ENCODE measurements at regions not wholly inside any gene's neighbourhood (a gene's known extent, or its start where the extent isn't known, plus 50 kb on each side); places are given as distances from the start of the nearest gene placed in this dataset.

GRCh38 chr9:93864840-93865239 lies 90.3 kb downstream of the BARX1 start:
- no peaks in the 10 kb centered on the region for H3K9me3 Mint-ChIP-seq

GRCh38 chr9:93864032-93864431 lies 91.1 kb downstream of the BARX1 start:
- Mint-ChIP-seq H3K36me3 (no peaks in the 10 kb centered on the region), H3K9me3 (no peaks in the 10 kb centered on the region), H3K27ac (no peak overlapping the region), H3K4me1 (no peaks in the 10 kb centered on the region), H3K27me3 (peaks cover 16% of the 10 kb centered on the region), H3K4me3 (no peak overlapping the region)
- POLR2A ChIA-PET: no interaction called here
- no peak for ATAC-seq (ENCODE audit: low read depth)
- DNase-seq: no peak

More at GRCh38 chr9:93864840-93865239, 90.3 kb downstream of the BARX1 start:
- H3K36me3 Mint-ChIP-seq: no peaks in the 10 kb centered on the region
- H3K27me3 Mint-ChIP-seq: peaks cover 15% of the 10 kb centered on the region
- DNase-seq (no peak), ATAC-seq (ENCODE audit: low read depth) (no peak)
- H3K27ac Mint-ChIP-seq: no peak overlapping the region
- no peaks in the 10 kb centered on the region for H3K4me1 Mint-ChIP-seq
- no peak overlapping the region for H3K4me3 Mint-ChIP-seq
- POLR2A ChIA-PET: no interaction called here

GRCh38 chr9:93862877-93863545 lies 92.1 kb downstream of the BARX1 start:
- no peak overlapping the region for H3K27ac Mint-ChIP-seq
- H3K4me3 Mint-ChIP-seq: no peak overlapping the region
- H3K9me3 Mint-ChIP-seq: no peaks in the 10 kb centered on the region
- DNase-seq (no peak), ATAC-seq (ENCODE audit: low read depth) (no peak)
- H3K27me3 Mint-ChIP-seq: peaks cover 16% of the 10 kb centered on the region
- H3K36me3 Mint-ChIP-seq: no peaks in the 10 kb centered on the region
- no peaks in the 10 kb centered on the region for H3K4me1 Mint-ChIP-seq
- POLR2A ChIA-PET: no interaction called here

GRCh38 chr9:93861736-93862358 lies 93.3 kb downstream of the BARX1 start:
- ATAC-seq (ENCODE audit: low read depth) (no peak), DNase-seq (no peak)
- no peak overlapping the region for H3K27ac Mint-ChIP-seq
- no peak overlapping the region for H3K4me3 Mint-ChIP-seq
- H3K36me3 Mint-ChIP-seq: no peaks in the 10 kb centered on the region
- POLR2A ChIA-PET: no interaction called here
- H3K9me3 Mint-ChIP-seq: no peaks in the 10 kb centered on the region
- H3K27me3 Mint-ChIP-seq: peaks cover 17% of the 10 kb centered on the region
- no peaks in the 10 kb centered on the region for H3K4me1 Mint-ChIP-seq

- POLR2A ChIA-PET: no interaction called here
- H3K36me3 Mint-ChIP-seq: no peaks in the 10 kb centered on the region
- ATAC-seq (ENCODE audit: low read depth) (no peak), DNase-seq (no peak)
- H3K4me1 Mint-ChIP-seq: no peaks in the 10 kb centered on the region
- H3K27ac Mint-ChIP-seq: no peak overlapping the region
- H3K4me3 Mint-ChIP-seq: no peak overlapping the region
- no peaks in the 10 kb centered on the region for H3K9me3 Mint-ChIP-seq
- H3K27me3 Mint-ChIP-seq: peaks cover 21% of the 10 kb centered on the region
Observed at GRCh38 chr9:93860694-93861658, 94.2 kb downstream of the BARX1 start.

GRCh38 chr9:93859431-93860215 lies 95.5 kb downstream of the BARX1 start:
- H3K4me1 Mint-ChIP-seq: no peaks in the 10 kb centered on the region
- DNase-seq (no peak), ATAC-seq (ENCODE audit: low read depth) (no peak)
- POLR2A ChIA-PET: no interaction called here
- H3K4me3 Mint-ChIP-seq: no peak overlapping the region
- no peak overlapping the region for H3K27ac Mint-ChIP-seq
- peaks cover 1% of the 10 kb centered on the region for H3K36me3 Mint-ChIP-seq
- H3K27me3 Mint-ChIP-seq: peaks cover 33% of the 10 kb centered on the region
- no peaks in the 10 kb centered on the region for H3K9me3 Mint-ChIP-seq

GRCh38 chr9:93857528-93857927 lies 97.6 kb downstream of the BARX1 start:
- Mint-ChIP-seq H3K36me3 (peaks cover 1% of the 10 kb centered on the region), H3K4me1 (no peaks in the 10 kb centered on the region), H3K9me3 (no peaks in the 10 kb centered on the region), H3K4me3 (no peak overlapping the region), H3K27me3 (peaks cover 34% of the 10 kb centered on the region), H3K27ac (no peak overlapping the region)
- POLR2A ChIA-PET: no interaction called here
- DNase-seq: no peak
- no peak for ATAC-seq (ENCODE audit: low read depth)

- DNase-seq (no peak), ATAC-seq (ENCODE audit: low read depth) (no peak)
- Mint-ChIP-seq H3K27me3 (peaks cover 27% of the 10 kb centered on the region), H3K27ac (no peak overlapping the region), H3K9me3 (no peaks in the 10 kb centered on the region), H3K4me1 (no peaks in the 10 kb centered on the region), H3K36me3 (peaks cover 1% of the 10 kb centered on the region), H3K4me3 (no peak overlapping the region)
- POLR2A ChIA-PET: no interaction called here
Observed at GRCh38 chr9:93852728-93853127, 102.4 kb downstream of the BARX1 start.

GRCh38 chr9:93846349-93846748 lies 108.8 kb downstream of the BARX1 start:
- Mint-ChIP-seq H3K27me3 (peaks cover 39% of the 10 kb centered on the region), H3K36me3 (no peaks in the 10 kb centered on the region), H3K4me3 (no peak overlapping the region), H3K9me3 (peaks cover 2% of the 10 kb centered on the region), H3K27ac (no peak overlapping the region), H3K4me1 (no peaks in the 10 kb centered on the region)
- DNase-seq: no peak
- ATAC-seq (ENCODE audit: low read depth): no peak
- POLR2A ChIA-PET: no interaction called here

GRCh38 chr9:93843396-93843795 lies 111.8 kb downstream of the BARX1 start:
- H3K36me3 Mint-ChIP-seq: no peaks in the 10 kb centered on the region
- no peak overlapping the region for H3K4me3 Mint-ChIP-seq
- DNase-seq (no peak), ATAC-seq (ENCODE audit: low read depth) (no peak)
- no peak overlapping the region for H3K27ac Mint-ChIP-seq
- H3K4me1 Mint-ChIP-seq: no peaks in the 10 kb centered on the region
- H3K27me3 Mint-ChIP-seq: peaks cover 38% of the 10 kb centered on the region
- peaks cover 2% of the 10 kb centered on the region for H3K9me3 Mint-ChIP-seq
- POLR2A ChIA-PET: no interaction called here

- Mint-ChIP-seq H3K27ac (no peak overlapping the region), H3K36me3 (no peaks in the 10 kb centered on the region), H3K4me3 (no peak overlapping the region), H3K27me3 (peaks cover 33% of the 10 kb centered on the region), H3K9me3 (peaks cover 4% of the 10 kb centered on the region), H3K4me1 (peaks cover 1% of the 10 kb centered on the region)
- DNase-seq: no peak
- ATAC-seq (ENCODE audit: low read depth): no peak
- POLR2A ChIA-PET: no interaction called here
Observed at GRCh38 chr9:93830606-93831005, 124.5 kb downstream of the BARX1 start.

- POLR2A ChIA-PET: no interaction called here
- ATAC-seq (ENCODE audit: low read depth) (no peak), DNase-seq (no peak)
- Mint-ChIP-seq H3K9me3 (peaks cover 4% of the 10 kb centered on the region), H3K4me3 (no peak overlapping the region), H3K27me3 (peaks cover 31% of the 10 kb centered on the region), H3K36me3 (no peaks in the 10 kb centered on the region), H3K4me1 (peaks cover 1% of the 10 kb centered on the region), H3K27ac (no peak overlapping the region)
Observed at GRCh38 chr9:93830012-93830596, 125.1 kb downstream of the BARX1 start.

Measured in activated naive CD8-positive, alpha-beta T cell treated with anti-CD3 and anti-CD28 coated beads, Interleukin-2, amount 10 ng/mL, durations not matched to agents 7 days and 5 days (primary cell).